Hepatocyte (in vitro differentiated cells): ENCODE measurements at regions not wholly inside any gene's neighbourhood (a gene's known extent, or its start where the extent isn't known, plus 50 kb on each side); places are given as distances from the start of the nearest gene placed in this dataset.

ENCODE experiments used
- DNase-seq: peaks from one replicate; pipeline ENCODE4 v3.0.0-alpha.2; 2016; ENCODE audit warnings: low spot score
- H2AFZ ChIP-seq: fragments of 200-600 bp; sonication (generic); 2 replicates; pipeline ENCODE4 v1.6.0; 2016; ENCODE audit warnings: antibody characterized with exemption, mild to moderate bottlenecking
- H3K27ac ChIP-seq: fragments of 200-600 bp; sonication (generic); 2 replicates; pipeline ENCODE4 v1.5.1; 2016; ENCODE audit warnings: mild to moderate bottlenecking
- H3K27me3 ChIP-seq: fragments of 200-600 bp; sonication (generic); 2 replicates; pipeline ENCODE4 v1.6.1; 2016
- H3K36me3 ChIP-seq: fragments of 200-600 bp; sonication (generic); replicated peaks from 2 replicates; pipeline ENCODE4 v1.5.1; 2016; ENCODE audit warnings: low read depth; ENCODE audit not compliant: insufficient read depth
- H3K4me1 ChIP-seq: fragments of 200-600 bp; sonication (generic); 2 replicates; pipeline ENCODE4 v1.5.1; 2016; ENCODE audit warnings: mild to moderate bottlenecking, moderate library complexity; ENCODE audit not compliant: insufficient read depth
- H3K4me2 ChIP-seq: fragments of 200-600 bp; sonication (generic); 2 replicates; pipeline ENCODE4 v1.6.0; 2016
- H3K4me3 ChIP-seq: fragments of 200-600 bp; sonication (generic); 2 replicates; pipeline ENCODE4 v1.5.1; 2016; ENCODE audit warnings: mild to moderate bottlenecking
- H3K79me2 ChIP-seq: fragments of 200-600 bp; sonication (generic); 2 replicates; pipeline ENCODE4 v1.6.0; 2017; ENCODE audit warnings: mild to moderate bottlenecking
- H3K9me2 ChIP-seq: fragments of 200-600 bp; sonication (generic); replicated peaks from 2 replicates; pipeline ENCODE4 v1.6.0; 2017; ENCODE audit warnings: mild to moderate bottlenecking; ENCODE audit not compliant: insufficient read depth
- H3K9me3 ChIP-seq: fragments of 200-600 bp; sonication (generic); 2 replicates; pipeline ENCODE4 v1.5.1; 2016; ENCODE audit warnings: low read depth, mild to moderate bottlenecking
- H4K20me1 ChIP-seq: fragments of 200-600 bp; sonication (generic); 2 replicates; pipeline ENCODE4 v1.6.0; 2016; ENCODE audit warnings: mild to moderate bottlenecking; ENCODE audit not compliant: insufficient read depth, poor library complexity, severe bottlenecking
- CTCF ChIP-seq: fragments of 200-600 bp; sonication (generic); IDR thresholded peaks from 2 replicates; pipeline ENCODE4 v1.5.1; 2016; ENCODE audit warnings: antibody characterized with exemption, mild to moderate bottlenecking; ENCODE audit not compliant: poor library complexity
- EZH2 ChIP-seq: fragments of 200-600 bp; sonication (generic); IDR thresholded peaks from 2 replicates; pipeline ENCODE4 v1.6.1; 2016; ENCODE audit warnings: antibody characterized with exemption, mild to moderate bottlenecking, borderline replicate concordance
- EZH2phosphoT487 ChIP-seq: fragments of 200-600 bp; sonication (generic); IDR thresholded peaks from one replicate; pipeline ENCODE4 v1.6.1; 2018; ENCODE audit warnings: antibody characterized with exemption, mild to moderate bottlenecking, low read depth, moderate library complexity; ENCODE audit not compliant: unreplicated experiment, severe bottlenecking
- WGBS: methylation state at CpG from one replicate; pipeline ENCODE4 v1.1.6; 2016; ENCODE audit warnings: low lambda C conversion rate; ENCODE audit errors: missing lambda C conversion rate; 5-methylcytosine and 5-hydroxymethylcytosine counted together

- TF ChIP-seq CTCF: no peak
- no peak for TF ChIP-seq EZH2phosphoT487
- TF ChIP-seq EZH2: no peak
These were observed 195.4 kb downstream of the SLIT2 start for GRCh38 chr4:20447103-20447502.

GRCh38 chr4:20451986-20452385 is 200.3 kb downstream of the SLIT2 start:
- no peak for DNase-seq
- Histone ChIP-seq H4K20me1 (no peaks in the 10 kb centered on the region), H2AFZ (no peak overlapping the region)

More at GRCh38 chr4:20447103-20447502, 195.4 kb downstream of the SLIT2 start:
- no peak for DNase-seq
- Histone ChIP-seq H3K27me3 (no peaks in the 10 kb centered on the region), H3K9me2 (no peaks in the 10 kb centered on the region), H4K20me1 (no peaks in the 10 kb centered on the region), H3K27ac (no peak overlapping the region), H3K4me3 (no peak overlapping the region), H2AFZ (no peak overlapping the region), H3K4me2 (no peak overlapping the region), H3K79me2 (no peaks in the 10 kb centered on the region), H3K36me3 (no peaks in the 10 kb centered on the region), H3K4me1 (peaks cover 6% of the 10 kb centered on the region), H3K9me3 (no peaks in the 10 kb centered on the region)
- 85% methylated on average over 2 of the region's 2 CpGs for WGBS

GRCh38 chr4:20454515-20454914 is 202.8 kb downstream of the SLIT2 start:
- 93% methylated on average over 2 of the region's 2 CpGs for WGBS
- no peak overlapping the region for H2AFZ ChIP-seq
- H3K9me2 ChIP-seq: no peaks in the 10 kb centered on the region
- DNase-seq: no peak
- H3K9me3 ChIP-seq: no peaks in the 10 kb centered on the region
- no peak overlapping the region for H3K4me2 ChIP-seq
- no peaks in the 10 kb centered on the region for H4K20me1 ChIP-seq
- H3K4me3 ChIP-seq: no peak overlapping the region
- H3K36me3 ChIP-seq: no peaks in the 10 kb centered on the region
- peaks cover 3% of the 10 kb centered on the region for H3K79me2 ChIP-seq
- no peak for TF ChIP-seq CTCF
- TF ChIP-seq EZH2phosphoT487: no peak
- TF ChIP-seq EZH2: no peak
- no peak overlapping the region for H3K27ac ChIP-seq
- no peaks in the 10 kb centered on the region for H3K4me1 ChIP-seq
- H3K27me3 ChIP-seq: no peaks in the 10 kb centered on the region

More at GRCh38 chr4:20451986-20452385, 200.3 kb downstream of the SLIT2 start:
- Histone ChIP-seq H3K4me1 (no peaks in the 10 kb centered on the region), H3K36me3 (no peaks in the 10 kb centered on the region), H3K4me3 (no peak overlapping the region), H3K4me2 (no peak overlapping the region), H3K9me3 (no peaks in the 10 kb centered on the region), H3K9me2 (no peaks in the 10 kb centered on the region), H3K27me3 (no peaks in the 10 kb centered on the region), H3K79me2 (peaks cover 3% of the 10 kb centered on the region), H3K27ac (no peak overlapping the region)
- WGBS: 95% methylated on average over 2 of the region's 2 CpGs
- no peak for TF ChIP-seq EZH2phosphoT487
- TF ChIP-seq EZH2: no peak

- Histone ChIP-seq H3K9me2 (no peaks in the 10 kb centered on the region), H4K20me1 (no peaks in the 10 kb centered on the region), H3K36me3 (no peaks in the 10 kb centered on the region), H3K27me3 (no peaks in the 10 kb centered on the region), H3K4me3 (no peak overlapping the region), H3K4me1 (no peaks in the 10 kb centered on the region), H3K27ac (no peak overlapping the region), H2AFZ (no peak overlapping the region), H3K4me2 (no peak overlapping the region), H3K9me3 (no peaks in the 10 kb centered on the region), H3K79me2 (peaks cover 3% of the 10 kb centered on the region)
- TF ChIP-seq EZH2 (no peak), CTCF (no peak), EZH2phosphoT487 (no peak)
- DNase-seq: no peak
These were observed 204.7 kb downstream of the SLIT2 start for GRCh38 chr4:20456407-20456806.
